GM13977 (cell line): ENCODE measurements at regions not wholly inside any gene's neighbourhood (a gene's known extent, or its start where the extent isn't known, plus 50 kb on each side); places are given as distances from the start of the nearest gene placed in this dataset.

Experiments
- DNase-seq: peaks from one replicate; pipeline ENCODE4 v3.0.0; 2012; ENCODE audit warnings: low spot score
- CTCF ChIP-seq: IDR thresholded peaks from 2 replicates; pipeline ENCODE4 v1.5.1; 2012; ENCODE audit warnings: mild to moderate bottlenecking, control low read depth; ENCODE audit not compliant: insufficient read depth; ENCODE audit errors: extremely low read depth, missing control alignments
- in situ Hi-C: fragments of 300-500 bp; cut with MboI; formaldehyde crosslinking; loops from one replicate; pipeline ENCODE4 v1.12.0; 2022; ENCODE audit warnings: low sequenced_read_pairs, low pct_unique_long_range_greater_than_20kb, mixed read lengths, inconsistent platforms; ENCODE audit not compliant: unreplicated experiment

- in situ Hi-C loops: no loop called here
- no peak for TF ChIP-seq CTCF
- DNase-seq: no peak
These were observed 183.8 kb downstream of the LMO4 start for GRCh38 chr1:87512431-87512830.

DNA sequence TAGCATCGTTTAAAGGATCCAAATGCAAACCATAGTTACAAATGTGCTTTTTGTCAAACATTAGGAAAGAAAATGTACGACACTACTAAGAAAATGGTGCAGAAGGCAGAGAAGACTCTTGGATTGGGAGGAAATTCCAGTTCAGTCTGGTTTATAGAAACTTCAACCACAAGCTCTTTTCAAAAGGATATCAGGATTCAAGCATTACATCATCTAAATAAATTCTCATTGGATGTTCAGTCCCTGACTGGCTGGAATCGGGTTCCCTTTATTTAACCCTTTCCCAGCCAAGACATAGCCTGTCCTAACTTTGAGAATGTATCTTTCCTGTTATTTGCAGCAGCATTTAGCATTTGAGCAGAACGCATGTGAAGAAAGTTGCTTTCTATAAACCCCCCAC, 184.6 kb downstream of the LMO4 start:
- no peak for DNase-seq
- in situ Hi-C loops: no loop called here
- no peak for TF ChIP-seq CTCF

- no peak for DNase-seq
- in situ Hi-C loops: no loop called here
- no peak for TF ChIP-seq CTCF
These were observed 185.4 kb downstream of the LMO4 start for GRCh38 chr1:87513966-87514660.

GRCh38 chr1:87515781-87516180, 187.1 kb downstream of the LMO4 start:
- no peak for DNase-seq
- in situ Hi-C loops: no loop called here
- TF ChIP-seq CTCF: no peak

GRCh38 chr1:87518794-87519193, 190.1 kb downstream of the LMO4 start:
- DNase-seq: no peak
- no peak for TF ChIP-seq CTCF
- in situ Hi-C loops: no loop called here

DNA sequence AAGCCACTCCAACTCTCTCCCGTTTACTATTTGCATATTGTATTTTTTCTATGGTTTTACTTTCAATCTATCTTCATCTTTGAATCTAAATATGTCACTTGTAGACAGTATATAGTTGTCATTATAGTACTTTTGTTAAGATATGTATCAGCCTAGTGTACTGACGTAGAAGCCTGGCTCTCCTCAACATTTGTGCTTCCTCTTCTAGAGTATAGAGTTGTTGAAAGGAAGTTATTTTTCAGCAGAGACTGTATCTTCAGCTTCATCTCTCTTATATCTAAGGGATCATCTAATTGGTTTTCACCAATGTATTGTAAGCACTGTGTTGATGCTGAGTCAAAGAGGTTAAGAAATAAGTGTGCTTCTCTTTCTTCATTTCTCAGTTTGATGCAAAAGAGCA, 192.8 kb downstream of the LMO4 start:
- no peak for TF ChIP-seq CTCF
- in situ Hi-C loops: no loop called here

More for the DNA sequence above, 192.8 kb downstream of the LMO4 start:
- DNase-seq: no peak
